Fibroblast of skin of abdomen (primary cell): ENCODE measurements at regions not wholly inside any gene's neighbourhood (a gene's known extent, or its start where the extent isn't known, plus 50 kb on each side); places are given as distances from the start of the nearest gene placed in this dataset.

ENCODE experiments used
- DNase-seq: peaks from one replicate; pipeline ENCODE4 v3.0.0-alpha.2; 2013

GRCh38 chr15:79673416-79674123, 223.2 kb downstream of the MTHFS start:
- peak; percentile 89 for DNase-seq

- no peak for DNase-seq
These were observed 222.7 kb downstream of the MTHFS start for GRCh38 chr15:79674124-79674465.

GRCh38 chr15:79675982-79676381, 220.8 kb downstream of the MTHFS start:
- DNase-seq: peak; percentile 12

GRCh38 chr15:79676621-79677020, 220.2 kb downstream of the MTHFS start:
- no peak for DNase-seq

GRCh38 chr15:79677241-79677640, 219.6 kb downstream of the MTHFS start:
- DNase-seq: no peak

GRCh38 chr15:79678032-79678701, 218.6 kb downstream of the MTHFS start:
- no peak for DNase-seq

- DNase-seq: peak; percentile 91
These were observed 216.1 kb downstream of the MTHFS start for GRCh38 chr15:79680720-79681119.

- DNase-seq: peak; percentile 95
These were observed 214.5 kb downstream of the MTHFS start for GRCh38 chr15:79682285-79682684.

- peak; percentile 92 for DNase-seq
These were observed 213.9 kb downstream of the MTHFS start for GRCh38 chr15:79682851-79683288.

GRCh38 chr15:79689030-79689429, 207.8 kb downstream of the MTHFS start:
- DNase-seq: no peak

- DNase-seq: no peak
These were observed 195.8 kb downstream of the MTHFS start for GRCh38 chr15:79700951-79701480.

- DNase-seq: peak; percentile 36
These were observed 194.2 kb downstream of the MTHFS start for GRCh38 chr15:79702621-79703020.

GRCh38 chr15:79721256-79721655, 175.6 kb downstream of the MTHFS start:
- DNase-seq: peak; percentile 20

GRCh38 chr15:79724312-79724711, 172.5 kb downstream of the MTHFS start:
- peak; percentile 86 for DNase-seq

GRCh38 chr15:79724804-79725203, 172.0 kb downstream of the MTHFS start:
- DNase-seq: no peak

GRCh38 chr15:79728867-79729266, 167.9 kb downstream of the MTHFS start:
- no peak for DNase-seq

GRCh38 chr15:79736435-79737000, 160.3 kb downstream of the MTHFS start:
- DNase-seq: no peak

- DNase-seq: no peak
These were observed 158.7 kb downstream of the MTHFS start for GRCh38 chr15:79738143-79738542.

- DNase-seq: no peak
These were observed 156.3 kb downstream of the MTHFS start for GRCh38 chr15:79740561-79740960.

- DNase-seq: no peak
These were observed 153.8 kb downstream of the MTHFS start for GRCh38 chr15:79743032-79743431.

GRCh38 chr15:79744485-79744884, 152.3 kb downstream of the MTHFS start:
- DNase-seq: peak; percentile 34

- DNase-seq: no peak
These were observed 140.4 kb downstream of the MTHFS start for GRCh38 chr15:79756365-79756764.

- no peak for DNase-seq
These were observed 131.7 kb downstream of the MTHFS start for GRCh38 chr15:79765081-79765480.

GRCh38 chr15:79769069-79769481, 127.7 kb downstream of the MTHFS start:
- DNase-seq: no peak
